Smooth muscle cell (in vitro differentiated cells): ENCODE measurements at regions not wholly inside any gene's neighbourhood (a gene's known extent, or its start where the extent isn't known, plus 50 kb on each side); places are given as distances from the start of the nearest gene placed in this dataset.

Source experiments
- DNase-seq: peaks from one replicate; lab custom pipeline; 2025; ENCODE audit not compliant: unreplicated experiment; lab: John Stamatoyannopoulos, UW
- H2AFZ ChIP-seq: fragments of 200-600 bp; sonication (generic); 2 replicates; pipeline ENCODE4 v1.6.0; 2016; ENCODE audit warnings: antibody characterized with exemption, low read depth, mild to moderate bottlenecking
- H3F3A ChIP-seq: fragments of 200-600 bp; sonication (generic); 2 replicates; pipeline ENCODE4 v1.6.0; 2017; ENCODE audit warnings: antibody characterized with exemption, low read depth
- H3K27ac ChIP-seq: fragments of 200-600 bp; sonication (generic); 2 replicates; pipeline ENCODE4 v1.5.1; 2016; ENCODE audit warnings: low read depth, mild to moderate bottlenecking
- H3K27me3 ChIP-seq: fragments of 200-600 bp; sonication (generic); 2 replicates; pipeline ENCODE4 v1.6.1; 2016; ENCODE audit warnings: low read depth, mild to moderate bottlenecking
- H3K36me3 ChIP-seq: fragments of 200-600 bp; sonication (generic); 2 replicates; pipeline ENCODE4 v1.5.1; 2016; ENCODE audit warnings: low read depth
- H3K4me1 ChIP-seq: fragments of 200-600 bp; sonication (generic); 2 replicates; pipeline ENCODE4 v1.5.1; 2016; ENCODE audit warnings: low read depth
- H3K4me2 ChIP-seq: fragments of 200-600 bp; sonication (generic); 2 replicates; pipeline ENCODE4 v1.6.0; 2016; ENCODE audit warnings: mild to moderate bottlenecking
- H3K4me3 ChIP-seq: fragments of 200-600 bp; sonication (generic); 2 replicates; pipeline ENCODE4 v1.5.1; 2016; ENCODE audit warnings: mild to moderate bottlenecking
- H3K79me2 ChIP-seq: fragments of 200-600 bp; sonication (generic); 2 replicates; pipeline ENCODE4 v1.6.0; 2016; ENCODE audit warnings: low read depth, mild to moderate bottlenecking
- H3K9ac ChIP-seq: fragments of 200-600 bp; sonication (generic); 2 replicates; pipeline ENCODE4 v1.6.0; 2016; ENCODE audit warnings: low read depth
- H3K9me3 ChIP-seq: fragments of 200-600 bp; sonication (generic); replicated peaks from 2 replicates; pipeline ENCODE4 v1.5.1; 2016; ENCODE audit warnings: low read depth
- H4K20me1 ChIP-seq: fragments of 200-600 bp; sonication (generic); 2 replicates; pipeline ENCODE4 v1.6.0; 2016; ENCODE audit warnings: low read depth
- CTCF ChIP-seq: fragments of 200-600 bp; sonication (generic); IDR thresholded peaks from 2 replicates; pipeline ENCODE4 v1.5.1; 2017; ENCODE audit warnings: borderline replicate concordance, mild to moderate bottlenecking, antibody characterized with exemption; ENCODE audit not compliant: insufficient read depth, poor library complexity, severe bottlenecking
- WGBS: methylation state at CpG from one replicate; pipeline ENCODE4 v1.1.7; 2016; ENCODE audit warnings: low lambda C conversion rate; 5-methylcytosine and 5-hydroxymethylcytosine counted together

GRCh38 chr12:91620992-91621391 is 438.4 kb upstream of the DCN start:
- no peak for TF ChIP-seq CTCF
- no peaks in the 10 kb centered on the region for H3K27me3 ChIP-seq
- H3K4me2 ChIP-seq = no peak overlapping the region
- H3K4me3 ChIP-seq = no peak overlapping the region
- no peaks in the 10 kb centered on the region for H3K9me3 ChIP-seq
- no peaks in the 10 kb centered on the region for H4K20me1 ChIP-seq
- no peak for DNase-seq
- no peaks in the 10 kb centered on the region for H3K36me3 ChIP-seq
- no peaks in the 10 kb centered on the region for H3K79me2 ChIP-seq
- no peak overlapping the region for H3K27ac ChIP-seq
- peak overlapping the region; percentile 42 for H2AFZ ChIP-seq
- 35% methylated on average over 9 of the region's 9 CpGs for WGBS
- H3F3A ChIP-seq = no peaks in the 10 kb centered on the region
- peaks cover 3% of the 10 kb centered on the region for H3K4me1 ChIP-seq
- H3K9ac ChIP-seq = no peak overlapping the region

DNA sequence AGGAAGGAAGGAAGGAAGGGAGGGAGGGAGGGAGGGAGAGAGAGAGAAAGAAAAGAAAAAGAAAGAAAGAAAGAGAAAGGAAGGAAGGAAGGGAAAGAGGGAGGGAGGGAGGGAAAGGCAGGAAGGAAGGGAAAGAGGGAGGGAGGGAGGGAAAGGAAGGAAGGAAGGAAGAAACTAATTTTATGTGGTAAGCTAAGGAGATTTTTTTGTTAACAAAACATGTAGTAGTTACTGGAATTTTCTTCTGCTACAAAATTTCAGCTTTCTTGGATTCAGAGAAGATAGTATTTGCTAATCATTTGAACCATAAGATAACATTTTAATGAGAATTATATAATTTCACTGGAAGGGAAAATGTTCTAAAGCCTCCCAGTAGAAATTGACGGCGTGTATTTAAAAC is 437.8 kb upstream of the DCN start:
- DNase-seq = no peak
- Histone ChIP-seq H3K4me2 (no peak overlapping the region), H3K27me3 (no peaks in the 10 kb centered on the region), H4K20me1 (no peaks in the 10 kb centered on the region), H3K4me1 (peaks cover 3% of the 10 kb centered on the region), H3K36me3 (no peaks in the 10 kb centered on the region), H2AFZ (peak overlapping the region; percentile 42), H3K4me3 (no peak overlapping the region), H3K9ac (no peak overlapping the region), H3K79me2 (no peaks in the 10 kb centered on the region), H3F3A (no peaks in the 10 kb centered on the region), H3K9me3 (no peaks in the 10 kb centered on the region), H3K27ac (no peak overlapping the region)
- no peak for TF ChIP-seq CTCF
- 83% methylated on average over 2 of the region's 2 CpGs for WGBS

DNA sequence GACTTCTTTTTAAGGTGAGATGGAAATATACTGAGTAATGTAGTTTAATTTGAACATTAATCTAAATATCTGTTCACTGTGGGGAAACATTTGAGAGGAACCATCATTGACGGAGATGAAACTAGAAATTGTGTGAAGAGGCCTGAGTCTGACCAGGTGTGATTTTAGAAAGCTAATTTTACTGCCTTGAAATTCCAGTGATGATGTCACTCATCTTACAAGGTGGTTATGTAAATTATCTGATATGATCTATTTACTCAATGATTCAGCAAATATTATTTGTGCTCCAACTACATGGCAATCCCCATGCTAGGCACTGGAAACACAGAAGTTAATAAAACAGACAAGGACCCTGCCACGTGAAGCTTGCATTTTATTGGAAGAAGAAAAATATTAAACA is 435.7 kb upstream of the DCN start:
- no peak for TF ChIP-seq CTCF
- Histone ChIP-seq H3F3A (no peaks in the 10 kb centered on the region), H3K4me1 (peaks cover 3% of the 10 kb centered on the region), H3K27ac (peak overlapping the region; percentile 21), H3K9ac (no peak overlapping the region), H2AFZ (no peak overlapping the region), H3K27me3 (no peaks in the 10 kb centered on the region), H3K9me3 (no peaks in the 10 kb centered on the region), H3K4me3 (no peak overlapping the region), H3K36me3 (no peaks in the 10 kb centered on the region), H4K20me1 (no peaks in the 10 kb centered on the region), H3K79me2 (no peaks in the 10 kb centered on the region), H3K4me2 (no peak overlapping the region)
- DNase-seq = no peak
- WGBS = 88% methylated on average over 2 of the region's 2 CpGs

- H3K27ac ChIP-seq = peak overlapping the region; percentile 21
- no peaks in the 10 kb centered on the region for H3K36me3 ChIP-seq
- no peak overlapping the region for H3K4me2 ChIP-seq
- no peak overlapping the region for H3K9ac ChIP-seq
- no peaks in the 10 kb centered on the region for H3K9me3 ChIP-seq
- H3K4me3 ChIP-seq = no peak overlapping the region
- no peak for DNase-seq
- H2AFZ ChIP-seq = no peak overlapping the region
- H3K4me1 ChIP-seq = peaks cover 3% of the 10 kb centered on the region
- 70% methylated on average over 1 of the region's 1 CpG for WGBS
- H4K20me1 ChIP-seq = no peaks in the 10 kb centered on the region
- H3F3A ChIP-seq = no peaks in the 10 kb centered on the region
- no peaks in the 10 kb centered on the region for H3K27me3 ChIP-seq
- no peak for TF ChIP-seq CTCF
- H3K79me2 ChIP-seq = no peaks in the 10 kb centered on the region
Observed at GRCh38 chr12:91617818-91618217, 435.2 kb upstream of the DCN start.
